GM12873 (cell line): ENCODE measurements at regions not wholly inside any gene's neighbourhood (a gene's known extent, or its start where the extent isn't known, plus 50 kb on each side); places are given as distances from the start of the nearest gene placed in this dataset.

Source experiments
- TF ChIP-seq, protein P1 (sequence below): IDR thresholded peaks from 2 replicates; pipeline ENCODE4 v1.5.1; 2012; ENCODE audit warnings: low read depth, mild to moderate bottlenecking, moderate library complexity, low read length, control low read depth; ENCODE audit not compliant: insufficient read depth; ENCODE audit errors: missing control alignments

DNA sequence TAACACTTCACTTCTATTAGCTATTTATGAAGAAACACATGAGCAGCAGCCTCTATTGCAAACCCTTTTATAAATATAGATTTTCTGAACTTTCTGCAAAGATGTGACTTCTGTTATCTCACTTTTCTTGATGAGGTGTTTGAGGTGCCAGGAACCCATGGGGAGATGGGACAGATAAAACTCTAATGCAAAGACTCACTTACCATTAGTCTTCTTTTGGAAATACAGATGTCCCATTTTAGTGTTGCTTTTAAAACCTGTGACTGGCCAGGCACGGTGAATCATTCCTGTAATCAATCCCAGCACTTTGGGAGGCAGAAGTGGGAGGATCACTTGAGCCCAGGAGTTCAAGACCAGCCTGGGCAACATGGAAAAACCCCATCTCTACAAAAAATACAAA, 171.3 kb upstream of the GAS1 start:
- TF ChIP-seq, protein P1, sequence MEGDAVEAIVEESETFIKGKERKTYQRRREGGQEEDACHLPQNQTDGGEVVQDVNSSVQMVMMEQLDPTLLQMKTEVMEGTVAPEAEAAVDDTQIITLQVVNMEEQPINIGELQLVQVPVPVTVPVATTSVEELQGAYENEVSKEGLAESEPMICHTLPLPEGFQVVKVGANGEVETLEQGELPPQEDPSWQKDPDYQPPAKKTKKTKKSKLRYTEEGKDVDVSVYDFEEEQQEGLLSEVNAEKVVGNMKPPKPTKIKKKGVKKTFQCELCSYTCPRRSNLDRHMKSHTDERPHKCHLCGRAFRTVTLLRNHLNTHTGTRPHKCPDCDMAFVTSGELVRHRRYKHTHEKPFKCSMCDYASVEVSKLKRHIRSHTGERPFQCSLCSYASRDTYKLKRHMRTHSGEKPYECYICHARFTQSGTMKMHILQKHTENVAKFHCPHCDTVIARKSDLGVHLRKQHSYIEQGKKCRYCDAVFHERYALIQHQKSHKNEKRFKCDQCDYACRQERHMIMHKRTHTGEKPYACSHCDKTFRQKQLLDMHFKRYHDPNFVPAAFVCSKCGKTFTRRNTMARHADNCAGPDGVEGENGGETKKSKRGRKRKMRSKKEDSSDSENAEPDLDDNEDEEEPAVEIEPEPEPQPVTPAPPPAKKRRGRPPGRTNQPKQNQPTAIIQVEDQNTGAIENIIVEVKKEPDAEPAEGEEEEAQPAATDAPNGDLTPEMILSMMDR: no peak

DNA sequence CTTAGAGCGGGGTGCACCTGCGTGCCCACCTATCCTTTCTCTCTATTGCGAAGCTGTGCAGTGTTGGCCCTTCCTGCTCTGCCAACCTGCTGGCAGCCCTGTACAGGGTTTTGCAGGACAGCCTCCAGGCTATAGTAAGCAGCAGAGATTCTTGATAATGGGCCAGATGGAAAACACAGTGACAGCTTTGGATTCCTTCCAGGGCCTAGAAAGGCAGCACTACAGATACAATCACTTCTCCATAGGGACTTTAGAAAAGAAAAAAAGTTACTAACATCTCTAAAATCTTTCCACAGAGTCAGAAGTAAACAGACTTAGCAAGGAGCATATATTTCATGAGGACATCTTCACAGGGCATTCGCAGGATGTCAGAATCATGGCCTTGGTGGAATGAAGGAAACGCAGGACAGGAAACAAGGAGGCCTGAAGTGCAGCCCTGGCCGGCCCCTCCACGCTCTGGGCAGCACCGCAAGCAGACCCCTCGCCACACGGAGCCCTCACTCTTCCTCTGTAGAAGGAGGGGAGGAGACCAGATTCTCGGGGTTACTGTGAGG, 172.1 kb upstream of the GAS1 start:
- TF ChIP-seq, protein P1: no peak

DNA sequence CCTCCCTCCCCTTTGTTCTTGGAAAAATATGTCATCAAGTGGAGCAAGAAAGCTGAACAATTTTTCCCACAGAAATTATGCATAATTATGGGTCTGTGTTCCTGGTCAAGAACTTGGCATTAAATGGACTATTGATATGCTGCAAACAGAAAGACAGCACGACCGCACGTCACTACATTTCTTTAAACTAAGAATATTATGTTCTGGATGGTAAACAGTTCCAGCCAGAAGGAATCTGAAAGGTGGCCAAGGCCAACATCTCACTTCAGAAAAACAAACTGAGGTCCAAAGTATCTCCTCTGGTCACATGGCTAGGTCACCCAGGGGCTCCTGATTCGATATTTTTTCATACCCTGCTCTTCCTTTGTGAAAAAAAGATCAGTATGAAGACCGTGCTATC, 173.3 kb upstream of the GAS1 start:
- TF ChIP-seq, protein P1: no peak

DNA sequence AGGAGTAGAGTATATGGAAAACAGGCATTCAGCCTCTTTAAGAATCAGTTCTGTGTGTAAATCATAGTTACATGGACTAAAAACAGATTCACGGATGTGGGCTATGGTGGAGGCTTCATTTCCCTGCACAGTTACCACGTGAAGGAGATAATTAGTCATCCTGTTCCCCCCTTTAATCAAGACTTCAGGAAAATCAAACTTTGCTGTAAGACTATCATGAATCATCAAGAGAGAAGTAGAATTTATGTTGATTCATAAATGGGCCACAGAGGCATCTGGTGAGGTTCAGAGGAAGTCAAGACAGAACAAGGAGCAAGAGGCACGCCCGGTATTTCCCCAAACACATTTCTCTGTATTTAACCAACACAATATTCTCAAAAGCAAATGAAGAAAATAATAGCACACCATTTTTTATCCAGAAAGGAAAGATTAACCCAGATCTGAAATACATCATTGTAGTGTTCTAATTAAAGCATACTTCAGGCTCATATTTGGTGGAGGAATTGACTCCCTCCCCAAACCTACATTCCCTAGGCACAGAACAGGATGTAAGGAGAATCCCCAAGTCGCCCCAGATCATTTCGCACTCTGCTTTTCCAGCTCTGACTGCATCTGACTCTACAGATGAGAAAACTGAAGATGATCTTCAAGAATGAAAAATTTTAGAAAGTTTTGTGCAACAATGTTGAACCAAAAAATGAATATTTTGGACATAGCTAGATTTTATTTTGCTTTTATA, 175.8 kb upstream of the GAS1 start:
- TF ChIP-seq, protein P1: no peak

DNA sequence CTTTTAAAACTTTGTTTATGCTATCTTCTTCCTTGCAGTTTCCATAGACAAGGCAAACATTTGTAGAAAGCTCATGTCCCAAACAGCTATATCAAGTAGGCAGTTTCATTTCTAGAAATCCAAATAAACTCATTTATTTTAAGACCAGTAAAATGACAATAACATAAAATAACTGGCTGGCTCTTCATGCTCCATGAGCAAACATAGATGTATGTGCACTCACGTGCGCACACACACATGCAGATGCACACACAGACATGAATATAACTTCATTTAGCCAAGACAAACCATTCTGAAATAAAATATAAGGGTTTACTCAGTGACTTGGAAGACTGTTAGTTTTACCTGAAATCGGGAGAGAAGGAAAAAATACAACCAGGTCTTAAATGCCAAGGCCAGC, 176.5 kb upstream of the GAS1 start:
- TF ChIP-seq, protein P1: no peak

DNA sequence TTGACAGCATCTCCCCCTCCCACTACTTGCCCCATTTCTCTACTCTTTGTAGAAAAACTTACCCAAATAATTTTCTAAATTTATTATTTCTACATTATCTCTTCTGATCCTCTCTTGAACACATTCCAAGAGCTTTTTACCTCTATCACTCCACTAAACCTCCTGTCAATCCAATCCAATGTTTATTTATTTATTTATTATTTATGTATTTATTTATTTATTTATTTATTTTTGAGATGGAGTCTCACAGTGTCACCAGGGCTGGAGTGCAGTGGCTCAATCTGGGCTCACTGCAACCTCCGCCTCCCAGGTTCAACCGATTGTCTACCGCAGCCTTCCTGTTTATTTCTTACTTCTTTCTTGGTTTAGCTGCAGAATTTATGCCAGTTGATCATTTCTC, 178.5 kb upstream of the GAS1 start:
- TF ChIP-seq, protein P1: no peak

DNA sequence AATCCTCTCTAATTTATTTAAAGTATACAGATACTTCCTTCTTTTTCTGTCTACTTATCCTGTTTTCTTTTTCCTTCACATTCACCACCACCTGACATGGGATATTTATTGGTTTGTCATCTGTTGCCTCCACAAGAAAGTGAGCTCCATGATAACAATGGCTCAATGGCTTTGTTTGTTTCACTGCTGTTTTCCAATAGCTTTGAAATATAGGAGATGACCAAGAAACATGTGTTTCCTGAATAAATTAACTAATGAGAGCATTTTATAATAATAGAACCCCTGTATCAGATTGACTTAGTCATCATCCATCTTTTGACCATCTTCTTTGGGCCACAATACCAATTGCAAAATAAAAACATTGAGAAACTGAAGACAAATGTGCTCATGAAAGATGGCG, 180.2 kb upstream of the GAS1 start:
- TF ChIP-seq, protein P1: no peak
